Stomach (tissue), 4 donors: ENCODE measurements at regions not wholly inside any gene's neighbourhood (a gene's known extent, or its start where the extent isn't known, plus 50 kb on each side); places are given as distances from the start of the nearest gene placed in this dataset.

ENCODE experiments used
- CTCF ChIP-seq, 7 experiments: fragments of 450-650 bp in 4 of 7; fragments of 200-600 bp in 3 of 7; sonication (generic) in 3 of 7; IDR thresholded peaks; one replicate each; pipeline ENCODE4 v1.5.1; 2016 to 2019; ENCODE audit warnings: antibody characterized with exemption in 7 of 7, control low read depth in 2 of 7, mild to moderate bottlenecking in 1 of 7
- EP300 ChIP-seq: sonication (generic); formaldehyde crosslinking; IDR thresholded peaks from one replicate; pipeline ENCODE4 v1.6.1; 2017; ENCODE audit warnings: antibody characterized with exemption
- POLR2A ChIP-seq, 4 donors: fragments of 450-650 bp; IDR thresholded peaks; one replicate each; pipeline ENCODE4 v1.6.1; 2016; ENCODE audit warnings: antibody characterized with exemption in 4 of 4, control low read depth in 2 of 4, mild to moderate bottlenecking in 1 of 4, moderate library complexity in 1 of 4
- POLR2AphosphoS5 ChIP-seq, 3 donors: sonication (generic); formaldehyde crosslinking; IDR thresholded peaks; one replicate each; pipeline ENCODE4 v1.6.1; 2016; ENCODE audit warnings: antibody characterized with exemption in 3 of 3

GRCh38 chr1:147390185-147390542, 147.7 kb downstream of the CHD1L start:
- TF ChIP-seq CTCF (IDR thresholded peaks at IDR 0.05) (peak in 1 of 7 experiments; percentile 2), POLR2A (IDR thresholded peaks at IDR 0.05) (no peak), POLR2AphosphoS5 (IDR thresholded peaks at IDR 0.05) (no peak), EP300 (no peak)
